GM18507 (cell line): ENCODE measurements at regions not wholly inside any gene's neighbourhood (a gene's known extent, or its start where the extent isn't known, plus 50 kb on each side); places are given as distances from the start of the nearest gene placed in this dataset.
"Not testable (repeated sequence)": the region's sequence is repeated elsewhere in the genome, so short reads cannot be mapped to it uniquely, and the experiment has no call there.

Experiments used
- DNase-seq: peaks from one replicate; pipeline ENCODE4 v3.0.0; 2011; ENCODE audit warnings: low read depth; ENCODE audit not compliant: insufficient read length; ENCODE audit errors: extremely low spot score
- FAIRE-seq: peaks from 2 replicates; lab custom pipeline; 2011; peaks lifted over from hg19 to GRCh38; lab: Jason Lieb, UNC

DNA sequence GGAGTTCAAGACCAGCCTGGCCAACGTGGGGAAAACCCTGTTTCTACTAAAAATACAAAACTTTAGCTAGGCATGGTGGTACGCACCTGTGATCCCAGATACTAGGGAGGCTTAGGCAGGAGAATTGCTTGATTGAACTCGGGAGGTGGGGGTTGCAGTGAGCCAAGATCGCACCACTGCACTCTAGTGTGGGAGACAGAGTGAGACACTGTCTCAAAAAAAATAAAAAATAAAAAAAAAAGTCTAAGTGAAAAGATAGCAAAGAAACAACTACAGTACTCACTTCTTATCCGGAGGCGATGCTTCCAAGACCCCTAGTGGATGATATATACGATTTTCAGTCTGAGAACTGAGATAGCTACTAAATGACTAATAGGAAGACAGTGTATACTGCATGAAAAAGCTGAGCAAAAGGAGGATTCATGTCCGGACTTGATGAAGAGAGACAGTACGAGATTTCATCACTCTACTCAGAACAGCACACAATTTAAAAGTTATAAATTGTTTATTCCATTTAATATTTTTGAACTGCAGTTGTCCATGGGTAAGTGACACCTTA, 138.7 kb upstream of the GOLGA6L6 start:
- DNase-seq, FAIRE-seq: not testable (repeated sequence)

DNA sequence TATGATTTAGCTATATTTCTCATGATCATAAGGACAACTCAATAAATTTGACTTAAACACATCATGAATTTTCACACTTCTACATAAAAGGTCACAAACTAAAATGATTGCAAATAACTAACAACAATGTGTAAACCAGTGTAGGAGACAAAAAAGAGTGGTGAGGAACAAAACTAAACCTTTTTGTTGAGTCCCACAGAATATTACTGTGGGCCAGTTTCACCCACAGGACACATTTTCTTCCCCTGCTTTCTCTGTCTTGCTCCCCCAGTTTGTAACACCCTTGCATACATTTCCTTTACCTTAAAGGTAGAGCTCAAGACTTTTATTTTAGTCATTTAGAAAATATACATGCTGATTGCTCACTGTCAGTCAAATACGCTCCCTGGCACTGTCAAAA, 130.9 kb upstream of the GOLGA6L6 start:
- DNase-seq: no peak
- FAIRE-seq: peak; percentile 59

DNA sequence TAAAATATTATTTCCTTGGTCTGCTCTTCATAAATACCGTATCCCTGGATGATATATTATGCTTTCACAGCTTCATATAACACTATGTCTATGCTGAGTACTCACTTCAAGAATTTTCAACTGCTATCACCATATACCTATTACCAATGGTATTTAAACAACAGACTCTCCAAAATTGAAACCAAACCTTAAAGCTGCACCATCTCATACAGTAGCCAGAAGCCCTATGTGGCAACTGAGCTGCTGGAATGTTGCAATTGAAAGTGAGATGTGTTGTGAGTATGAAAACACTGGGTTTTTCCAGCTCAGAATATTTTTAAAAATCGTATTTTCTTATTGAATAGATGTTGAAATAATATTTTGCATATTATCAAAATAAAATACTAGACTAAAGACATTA, 130.1 kb upstream of the GOLGA6L6 start:
- DNase-seq (no peak), FAIRE-seq (no peak)

DNA sequence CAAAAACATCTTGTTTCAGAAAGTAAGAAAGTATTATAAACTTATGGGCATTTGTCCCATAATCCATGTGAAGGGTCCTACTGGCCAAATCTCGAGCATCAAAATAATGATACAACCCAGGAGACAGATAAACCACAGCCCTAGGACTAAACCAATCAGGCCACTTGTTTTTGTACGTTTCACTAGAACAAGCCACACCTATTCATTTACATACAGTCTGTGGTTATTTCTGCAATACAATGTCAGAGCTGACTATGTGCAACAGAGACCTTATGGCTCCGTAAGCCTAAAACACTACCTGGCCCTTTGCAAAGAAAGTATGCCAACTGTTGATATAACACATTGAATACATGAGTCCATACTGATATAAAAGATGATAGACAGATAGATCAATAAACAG, 124.8 kb upstream of the GOLGA6L6 start:
- FAIRE-seq, DNase-seq: not testable (repeated sequence)

DNA sequence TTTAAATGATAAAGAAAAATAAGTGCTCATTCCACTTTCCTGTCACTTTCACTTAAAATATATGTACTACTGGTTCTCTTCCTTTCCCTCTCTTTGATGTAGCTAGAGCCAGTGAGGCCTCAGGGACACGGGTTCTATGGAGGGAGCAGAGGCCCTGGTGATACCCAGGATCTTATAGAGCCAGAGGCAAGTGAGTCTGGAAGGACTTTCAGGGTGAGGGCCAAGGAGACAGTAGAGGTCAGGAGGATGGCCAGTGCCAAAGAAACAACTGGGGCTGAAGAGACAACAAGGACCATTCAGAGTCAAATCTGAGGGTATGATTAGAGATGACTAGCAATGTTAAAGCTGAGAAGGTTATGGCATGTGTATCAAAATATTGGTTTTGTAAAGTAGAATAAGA, 124.1 kb upstream of the GOLGA6L6 start:
- DNase-seq (no peak), FAIRE-seq (no peak)

DNA sequence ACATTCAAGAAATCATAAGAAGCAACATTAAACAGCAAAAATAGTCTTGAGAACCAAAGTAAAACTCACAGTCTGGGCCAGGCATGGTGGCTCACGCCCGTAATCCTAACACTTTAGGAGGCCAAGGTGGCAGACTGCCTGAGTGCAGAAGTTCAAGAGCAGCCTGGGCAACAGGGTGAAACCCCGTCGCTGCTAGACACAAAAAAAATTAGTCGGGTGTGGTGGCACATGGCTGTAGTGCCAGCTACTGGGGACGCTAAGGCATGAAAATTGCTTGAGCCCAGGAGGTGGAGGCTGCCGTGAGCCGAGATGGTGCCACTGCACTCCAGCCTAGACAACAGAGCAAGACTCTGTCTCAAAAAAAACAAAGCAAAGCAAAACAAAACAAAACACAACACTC, 117.7 kb upstream of the GOLGA6L6 start:
- no peak for FAIRE-seq

DNA sequence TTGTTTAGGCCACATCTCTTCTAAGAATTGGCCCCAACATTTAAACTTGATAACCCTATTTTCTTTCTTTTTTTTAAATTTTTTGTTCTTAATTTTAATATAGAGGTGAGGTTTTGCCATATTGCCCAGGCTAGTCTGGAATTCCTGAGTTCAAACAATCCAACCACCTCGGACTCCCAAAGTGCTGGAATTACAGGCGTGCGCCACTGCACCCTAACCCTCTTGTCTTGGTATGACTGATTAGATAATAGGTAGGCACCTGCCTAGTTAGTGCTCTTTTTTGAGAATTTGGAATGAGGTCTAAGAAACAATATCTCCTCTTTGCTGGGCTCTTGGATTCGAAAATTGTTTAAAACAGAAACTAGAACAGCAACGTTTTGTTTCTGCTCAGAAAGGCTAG, 116.4 kb upstream of the GOLGA6L6 start:
- DNase-seq: no peak

More for the DNA sequence above, 117.7 kb upstream of the GOLGA6L6 start:
- DNase-seq: no peak

DNA sequence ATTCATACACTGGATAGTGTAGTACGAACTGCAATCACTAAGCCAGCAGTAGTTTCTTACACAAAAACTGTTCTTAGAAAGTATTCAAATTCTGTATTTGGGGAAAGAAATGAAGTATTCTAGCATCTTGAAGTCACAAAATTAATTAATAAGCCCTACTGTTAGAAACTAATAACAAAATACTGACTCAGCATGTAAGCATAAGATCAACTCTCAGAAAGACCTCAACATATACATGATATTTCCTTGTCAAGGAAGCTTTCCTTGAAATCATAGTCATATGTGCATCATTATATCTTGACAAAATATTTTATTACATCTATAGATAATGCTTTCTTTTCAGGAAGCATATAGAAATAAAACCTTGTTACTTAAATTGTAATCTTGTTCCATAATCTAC, 115.5 kb upstream of the GOLGA6L6 start:
- FAIRE-seq: no peak
- no peak for DNase-seq

More for the DNA sequence above, 116.4 kb upstream of the GOLGA6L6 start:
- FAIRE-seq: no peak

DNA sequence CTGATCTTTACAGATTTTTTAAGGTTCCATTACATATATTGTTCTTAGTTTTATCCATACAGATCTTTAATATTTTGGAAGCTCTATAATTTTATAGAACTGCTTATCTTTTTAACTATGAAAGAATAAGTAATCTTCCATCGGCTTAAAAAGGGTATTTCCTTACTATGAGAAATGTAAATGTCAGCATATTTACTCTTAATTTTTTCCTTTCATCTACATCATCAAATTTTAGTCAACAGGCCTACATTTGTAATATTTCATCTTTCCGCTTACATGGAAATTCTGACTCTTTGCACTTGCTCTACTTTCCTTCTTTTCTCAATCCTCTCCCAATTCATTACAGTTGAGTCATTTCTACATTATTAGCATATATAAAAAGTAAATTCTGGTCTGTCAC, 111.3 kb upstream of the GOLGA6L6 start:
- no peak for FAIRE-seq
- DNase-seq: no peak

DNA sequence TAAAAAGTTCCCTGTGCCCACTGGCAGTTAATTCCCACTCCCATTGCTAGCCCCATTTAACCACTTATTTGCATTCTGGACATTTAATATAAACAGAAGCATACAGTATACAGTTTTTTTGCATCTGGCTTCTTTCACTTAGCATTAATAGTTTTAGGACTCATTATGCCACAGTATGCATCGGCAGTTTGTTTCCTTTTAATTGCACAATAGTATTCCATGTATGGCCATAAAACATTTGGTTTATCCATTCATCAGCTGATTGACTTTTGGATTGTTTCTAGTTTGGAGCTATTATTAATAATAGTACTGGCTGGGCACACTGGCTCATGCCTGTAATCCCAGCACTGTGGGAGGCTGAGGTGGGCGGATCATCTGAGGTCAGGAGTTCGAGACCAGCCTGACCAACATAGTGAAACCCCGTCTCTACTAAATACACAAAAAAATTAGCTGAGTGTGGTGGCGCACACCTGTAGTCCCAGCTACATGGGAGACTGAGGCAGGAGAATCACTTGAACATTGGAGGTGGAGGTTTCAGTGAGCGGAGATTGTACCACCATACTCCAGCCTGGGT, 106.9 kb upstream of the GOLGA6L6 start:
- FAIRE-seq, DNase-seq: not testable (repeated sequence)

DNA sequence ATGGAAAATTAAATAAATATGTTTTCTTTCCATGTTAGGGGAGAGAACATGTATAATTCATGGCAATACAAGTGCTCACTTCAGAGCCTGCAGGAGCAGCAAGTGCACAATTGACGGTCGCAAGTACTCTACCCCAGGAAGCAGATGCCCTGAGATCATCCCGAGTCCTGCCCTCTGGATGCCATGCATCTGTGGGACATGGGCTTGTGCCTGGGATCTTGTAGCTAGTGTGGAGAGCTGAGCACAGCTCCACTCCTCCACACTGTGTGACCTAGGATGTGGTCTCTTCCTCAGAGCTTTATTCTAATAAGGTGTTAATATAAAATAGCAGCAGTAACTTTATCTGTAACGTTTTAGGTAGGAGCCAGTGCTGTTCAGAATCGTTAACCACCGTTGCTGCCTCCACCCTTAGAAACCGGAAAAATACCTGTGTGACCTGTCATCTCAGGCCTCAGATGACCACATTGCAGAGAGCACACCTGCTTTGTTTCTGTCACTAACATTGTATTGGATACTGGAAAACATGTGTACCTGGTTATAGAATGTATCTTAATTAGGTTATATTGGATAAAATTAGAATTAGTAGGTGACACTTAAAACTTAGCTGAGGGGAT, 105.0 kb upstream of the GOLGA6L6 start:
- FAIRE-seq (no peak), DNase-seq (no peak)

DNA sequence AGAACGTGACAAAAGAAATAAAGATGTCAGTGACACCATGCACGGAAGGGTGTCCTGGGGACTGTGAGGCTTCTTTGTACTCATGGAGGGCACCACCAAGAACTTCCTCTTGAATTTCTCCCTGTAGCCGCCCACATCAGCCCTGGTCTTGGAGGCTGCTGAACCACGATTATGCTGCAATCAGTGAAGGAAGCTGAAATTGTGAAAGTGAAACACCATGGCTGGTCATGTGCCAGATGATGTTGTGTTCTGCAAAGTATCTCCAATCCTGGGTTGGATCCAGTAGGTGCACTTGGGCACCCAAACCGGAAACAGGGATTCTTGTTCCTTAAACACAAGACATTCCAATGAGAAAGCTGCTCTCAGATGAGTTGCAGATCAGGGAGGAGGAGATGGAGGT, 104.4 kb upstream of the GOLGA6L6 start:
- FAIRE-seq (no peak), DNase-seq (no peak)

DNA sequence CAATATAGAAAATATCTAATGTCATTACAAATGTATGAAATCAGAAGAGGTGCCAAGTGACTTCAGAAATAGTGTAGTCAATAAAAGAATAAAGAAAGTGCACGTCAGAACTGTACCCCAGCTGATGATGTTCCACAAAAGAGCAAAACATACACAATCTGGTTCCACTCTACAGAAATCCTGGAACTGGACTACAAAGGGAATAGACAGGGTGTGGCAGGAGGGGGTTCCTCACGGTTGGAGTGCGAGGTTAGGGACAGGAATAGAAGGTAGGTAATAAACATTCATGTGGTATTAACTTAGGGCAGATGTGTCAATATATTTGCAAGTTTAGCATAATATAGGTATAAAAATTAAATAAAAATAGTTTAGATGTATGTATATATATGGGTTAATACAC, 103.3 kb upstream of the GOLGA6L6 start:
- FAIRE-seq (no peak), DNase-seq (no peak)

DNA sequence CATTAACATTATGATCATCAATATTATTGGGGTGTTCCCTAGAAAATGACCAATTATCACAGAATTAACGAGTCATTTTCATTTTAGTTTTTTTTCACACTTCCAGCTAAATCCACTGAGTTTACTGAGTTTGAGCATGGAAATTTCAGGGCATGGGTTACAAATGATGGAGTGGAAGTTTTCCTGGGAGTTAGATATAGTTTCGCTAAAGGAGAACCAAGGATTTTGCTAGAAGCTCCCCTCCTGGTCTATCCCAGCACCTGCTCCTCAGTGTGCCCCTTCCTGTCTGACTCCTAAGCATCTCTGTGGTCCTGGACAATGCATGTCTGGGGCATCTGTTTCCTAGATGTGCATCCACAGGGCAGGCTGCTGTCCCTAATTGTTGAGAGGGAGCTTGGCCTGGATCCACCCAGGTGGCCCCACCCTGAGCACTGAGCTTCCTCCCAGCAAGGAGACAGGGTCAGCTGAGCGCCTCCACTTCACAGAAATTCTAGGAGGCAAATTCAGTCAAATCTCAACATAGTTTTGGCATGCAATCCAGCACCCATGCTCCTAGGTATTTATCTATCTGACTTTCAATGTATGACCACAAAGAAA, 102.3 kb upstream of the GOLGA6L6 start:
- DNase-seq (no peak), FAIRE-seq (no peak)

DNA sequence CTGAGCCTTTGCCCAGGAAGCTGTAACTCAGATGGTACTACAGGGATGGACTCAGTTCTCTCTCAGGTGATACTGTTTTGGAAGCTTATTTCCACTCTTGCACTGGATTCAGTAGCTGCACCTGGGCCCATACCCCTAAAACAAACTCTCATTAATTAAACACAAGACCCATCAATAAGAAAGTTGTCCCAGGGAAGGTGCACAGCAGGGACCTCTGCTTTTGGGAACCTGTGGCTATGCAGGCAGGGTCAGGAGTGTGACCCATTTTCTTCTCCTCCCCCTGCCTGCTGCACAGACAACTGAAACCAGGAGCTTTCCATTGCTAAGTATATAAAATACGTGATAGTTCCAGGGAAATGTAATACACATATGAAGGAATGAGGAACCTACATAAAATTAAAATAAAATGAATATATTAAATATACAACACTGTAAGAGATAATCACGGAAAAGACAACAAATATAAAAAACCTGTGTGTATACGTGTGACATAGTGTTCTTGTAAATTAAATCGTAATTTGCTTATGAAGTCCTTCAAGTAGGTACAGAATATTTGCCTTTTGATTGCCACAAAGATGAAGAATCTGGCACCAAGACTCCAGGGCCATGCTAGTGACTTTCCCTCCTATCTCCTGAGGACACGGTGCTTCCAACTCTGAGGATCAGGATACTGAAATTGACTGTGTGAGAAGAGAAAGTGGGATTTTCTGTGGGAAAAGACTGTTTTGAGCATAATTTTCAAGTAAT, 101.6 kb upstream of the GOLGA6L6 start:
- DNase-seq (no peak), FAIRE-seq (no peak)

DNA sequence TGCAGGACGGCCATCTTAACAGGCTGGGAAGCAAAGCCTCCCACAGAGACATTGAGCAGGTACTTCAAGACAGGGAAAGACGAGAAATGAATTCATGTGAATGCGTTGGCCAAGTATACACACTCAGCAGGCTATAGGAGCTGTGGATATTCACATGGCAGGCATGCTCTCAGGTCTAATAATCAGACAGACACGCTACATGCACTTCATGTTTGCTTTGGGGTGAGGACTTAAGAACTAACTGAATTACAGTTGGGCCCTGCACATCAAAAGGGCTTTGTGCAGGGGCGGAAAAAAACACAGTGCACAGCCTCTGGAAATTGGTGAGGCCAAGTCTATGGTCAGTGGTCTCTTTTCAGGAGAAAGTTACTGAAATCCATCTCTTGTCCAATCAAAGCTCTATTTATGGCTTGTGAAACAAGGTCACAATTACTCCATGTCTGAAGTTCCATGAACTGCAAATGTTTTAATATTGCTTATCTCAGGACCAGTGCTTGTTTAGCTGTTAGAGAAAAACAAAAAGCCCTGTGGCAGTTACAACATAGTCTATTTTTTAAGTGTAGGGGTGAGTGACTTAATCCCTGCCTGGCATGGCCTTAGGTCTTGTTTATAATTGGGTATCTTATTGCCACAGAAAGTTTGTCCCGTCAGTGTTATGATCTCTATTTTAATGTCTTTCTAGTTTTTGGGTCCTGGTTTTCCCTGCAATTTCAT, 100.6 kb upstream of the GOLGA6L6 start:
- DNase-seq: no peak
- no peak for FAIRE-seq

DNA sequence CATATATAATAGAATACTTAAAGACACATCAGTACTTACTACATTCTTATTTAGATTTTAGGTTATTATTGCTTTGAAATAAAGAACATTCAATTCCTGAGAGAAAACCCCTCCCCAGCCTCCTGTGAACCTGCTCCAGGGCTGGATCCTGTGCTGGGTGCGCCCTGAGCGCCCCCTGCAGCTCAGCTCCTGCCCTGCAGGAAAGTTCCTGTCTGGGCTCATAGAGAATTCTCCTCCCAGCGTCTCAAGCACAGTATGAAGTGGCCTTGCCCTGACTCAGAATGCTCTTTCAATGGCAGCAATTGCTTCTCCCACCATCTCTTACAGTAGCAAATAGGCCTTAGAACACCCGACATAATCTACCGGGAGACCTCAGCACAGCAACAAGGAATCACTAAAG, 98.8 kb upstream of the GOLGA6L6 start:
- DNase-seq, FAIRE-seq: not testable (repeated sequence)

DNA sequence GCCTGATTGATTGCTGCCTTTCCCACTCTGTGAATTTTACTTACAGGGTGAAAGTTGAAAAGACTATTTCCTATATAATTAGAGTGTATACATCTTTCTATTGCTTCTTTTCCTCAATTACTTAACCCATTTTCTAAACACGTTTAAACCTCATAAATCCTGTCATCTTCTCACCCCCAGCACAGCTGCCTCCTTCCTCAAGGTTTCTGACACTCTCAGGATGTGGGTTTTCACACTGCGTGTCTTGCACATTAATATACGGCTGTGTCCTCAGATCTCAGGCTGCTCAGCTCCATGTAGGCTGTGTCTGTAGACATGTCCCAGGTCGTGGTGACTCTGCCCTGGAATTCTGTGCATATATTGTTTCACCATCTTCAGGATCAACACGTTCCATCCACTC, 97.6 kb upstream of the GOLGA6L6 start:
- DNase-seq, FAIRE-seq: not testable (repeated sequence)

DNA sequence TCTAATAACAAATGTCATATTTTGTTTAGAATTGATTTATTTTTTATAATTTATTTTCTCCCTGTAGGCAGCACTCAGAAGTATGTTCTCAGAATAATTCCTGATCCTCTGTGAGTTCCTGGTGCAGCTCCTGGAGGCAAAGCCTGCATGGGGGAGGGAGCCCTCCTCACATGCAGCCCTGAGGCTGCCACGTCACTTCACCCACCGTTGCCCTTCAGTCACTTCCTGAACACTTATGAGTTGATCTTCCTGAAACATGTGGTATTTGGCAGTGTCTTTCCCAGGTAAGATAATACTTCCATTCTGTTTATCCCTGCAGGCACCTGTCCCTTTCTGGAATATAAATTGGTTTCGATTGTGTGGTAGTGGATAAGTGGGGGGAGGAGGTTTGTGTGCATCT, 95.9 kb upstream of the GOLGA6L6 start:
- not testable (repeated sequence) for FAIRE-seq, DNase-seq

DNA sequence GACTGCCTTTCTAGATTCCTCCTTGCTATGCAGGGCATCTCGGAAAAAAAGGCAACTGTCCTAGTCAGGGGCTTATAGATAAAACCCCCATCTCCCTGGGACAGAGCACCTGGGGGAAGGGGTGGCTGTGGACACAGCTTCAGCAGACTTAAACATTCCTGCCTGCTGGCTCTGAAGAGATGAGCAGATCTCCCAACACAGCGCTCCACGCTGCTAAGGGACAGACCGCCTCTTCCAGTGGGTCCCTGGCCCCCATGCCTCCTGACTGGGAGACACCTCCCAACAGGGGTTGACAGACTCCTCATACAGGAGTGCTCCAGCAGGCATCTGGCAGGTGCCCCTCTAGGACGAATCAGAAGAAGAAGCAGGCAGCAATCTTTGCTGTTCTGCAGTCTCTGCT, 87.9 kb upstream of the GOLGA6L6 start:
- not testable (repeated sequence) for DNase-seq, FAIRE-seq
